22Rv1 (cell line): ENCODE measurements at regions not wholly inside any gene's neighbourhood (a gene's known extent, or its start where the extent isn't known, plus 50 kb on each side); places are given as distances from the start of the nearest gene placed in this dataset.

Experiments used
- ZFX ChIP-seq: fragments of 450-650 bp; IDR thresholded peaks from 2 replicates; pipeline ENCODE4 v1.6.1; 2017; ENCODE audit warnings: antibody characterized with exemption, borderline replicate concordance
- TF ChIP-seq, protein P1 (sequence below): fragments of 450-650 bp; IDR thresholded peaks from 2 replicates; pipeline ENCODE4 v1.5.1; 2017; ENCODE audit warnings: mild to moderate bottlenecking

GRCh38 chr3:157700405-157700804 is 197.2 kb upstream of the VEPH1 start:
- TF ChIP-seq, protein P1, sequence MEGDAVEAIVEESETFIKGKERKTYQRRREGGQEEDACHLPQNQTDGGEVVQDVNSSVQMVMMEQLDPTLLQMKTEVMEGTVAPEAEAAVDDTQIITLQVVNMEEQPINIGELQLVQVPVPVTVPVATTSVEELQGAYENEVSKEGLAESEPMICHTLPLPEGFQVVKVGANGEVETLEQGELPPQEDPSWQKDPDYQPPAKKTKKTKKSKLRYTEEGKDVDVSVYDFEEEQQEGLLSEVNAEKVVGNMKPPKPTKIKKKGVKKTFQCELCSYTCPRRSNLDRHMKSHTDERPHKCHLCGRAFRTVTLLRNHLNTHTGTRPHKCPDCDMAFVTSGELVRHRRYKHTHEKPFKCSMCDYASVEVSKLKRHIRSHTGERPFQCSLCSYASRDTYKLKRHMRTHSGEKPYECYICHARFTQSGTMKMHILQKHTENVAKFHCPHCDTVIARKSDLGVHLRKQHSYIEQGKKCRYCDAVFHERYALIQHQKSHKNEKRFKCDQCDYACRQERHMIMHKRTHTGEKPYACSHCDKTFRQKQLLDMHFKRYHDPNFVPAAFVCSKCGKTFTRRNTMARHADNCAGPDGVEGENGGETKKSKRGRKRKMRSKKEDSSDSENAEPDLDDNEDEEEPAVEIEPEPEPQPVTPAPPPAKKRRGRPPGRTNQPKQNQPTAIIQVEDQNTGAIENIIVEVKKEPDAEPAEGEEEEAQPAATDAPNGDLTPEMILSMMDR = no peak
- no peak for TF ChIP-seq ZFX
